Keratinocyte (primary cell): ENCODE measurements at regions not wholly inside any gene's neighbourhood (a gene's known extent, or its start where the extent isn't known, plus 50 kb on each side); places are given as distances from the start of the nearest gene placed in this dataset.

Experiments used
- DNase-seq: peaks from one replicate; pipeline ENCODE4 v3.0.0-alpha.2; 2011; ENCODE audit warnings: low read depth, missing footprints, low spot score
- FAIRE-seq: peaks from 2 replicates; lab custom pipeline; 2011; peaks lifted over from hg19 to GRCh38; lab: Jason Lieb, UNC
- H2AFZ ChIP-seq: 2 replicates; pipeline ENCODE4 v1.6.0; 2012; ENCODE audit warnings: low read length, control low read depth, inconsistent platforms; ENCODE audit not compliant: control insufficient read depth
- H3K27ac ChIP-seq: 2 replicates; pipeline ENCODE4 v1.5.1; 2011; ENCODE audit warnings: low read length; ENCODE audit not compliant: control insufficient read depth, insufficient read depth
- H3K27me3 ChIP-seq: 3 replicates; pipeline ENCODE4 v1.6.0; 2011; ENCODE audit warnings: low read length; ENCODE audit not compliant: control insufficient read depth, insufficient read depth; ENCODE audit errors: extremely low read depth
- H3K36me3 ChIP-seq, 2 experiments: 2 replicates in 1 of 2; 3 replicates in 1 of 2; pipeline ENCODE4 v1.5.1; 2011; ENCODE audit warnings: low read length in 2 of 2, mild to moderate bottlenecking in 1 of 2; ENCODE audit not compliant: control insufficient read depth in 2 of 2, insufficient read depth in 2 of 2; ENCODE audit errors: extremely low read depth in 1 of 2
- H3K4me1 ChIP-seq: 3 replicates; pipeline ENCODE4 v1.5.1; 2011; ENCODE audit warnings: low read length; ENCODE audit not compliant: control insufficient read depth, insufficient read depth; ENCODE audit errors: extremely low read depth
- H3K4me2 ChIP-seq: 3 replicates; pipeline ENCODE4 v1.6.0; 2011; ENCODE audit warnings: low read depth, low read length; ENCODE audit not compliant: control insufficient read depth, insufficient read depth; ENCODE audit errors: extremely low read depth
- H3K4me3 ChIP-seq, 3 experiments: fragments of 200-600 bp in 1 of 3; sonication (generic) in 1 of 3; 2 replicates in 2 of 3; 3 replicates in 1 of 3; pipeline ENCODE4 v1.5.1; 2011 to 2016; ENCODE audit warnings: low read length in 3 of 3, mild to moderate bottlenecking in 3 of 3, control low read depth in 2 of 3, inconsistent platforms in 1 of 3, low read depth in 1 of 3, mixed read lengths in 1 of 3, mixed run types in 1 of 3, moderate library complexity in 1 of 3; ENCODE audit not compliant: control insufficient read depth in 2 of 3, insufficient read depth in 2 of 3; ENCODE audit errors: extremely low read depth in 1 of 3
- H3K79me2 ChIP-seq: 2 replicates; pipeline ENCODE4 v1.6.0; 2012; ENCODE audit warnings: low read length; ENCODE audit not compliant: control insufficient read depth, insufficient read depth
- H3K9ac ChIP-seq: 3 replicates; pipeline ENCODE4 v1.6.0; 2011; ENCODE audit warnings: low read length; ENCODE audit not compliant: control insufficient read depth, insufficient read depth; ENCODE audit errors: extremely low read depth
- H3K9me1 ChIP-seq: 3 replicates; pipeline ENCODE4 v1.6.0; 2011; ENCODE audit warnings: low read length; ENCODE audit not compliant: control insufficient read depth, insufficient read depth; ENCODE audit errors: extremely low read depth
- H3K9me3 ChIP-seq: 2 replicates; pipeline ENCODE4 v1.5.1; 2012; ENCODE audit warnings: low read depth, low read length; ENCODE audit not compliant: control insufficient read depth
- H4K20me1 ChIP-seq: 3 replicates; pipeline ENCODE4 v1.6.0; 2011; ENCODE audit warnings: low read length; ENCODE audit not compliant: control insufficient read depth, insufficient read depth; ENCODE audit errors: extremely low read depth
- EZH2 ChIP-seq: IDR thresholded peaks from one replicate; pipeline ENCODE4 v1.6.1; 2012; ENCODE audit warnings: inconsistent platforms, mild to moderate bottlenecking, low read length, moderate library complexity
- dilution Hi-C: fragments of 300-500 bp; cut with MboI; formaldehyde crosslinking; loops from one replicate; pipeline ENCODE4 v1.7.0; 2020; ENCODE audit warnings: low sequenced_read_pairs; ENCODE audit not compliant: extremely low pct_ligation_motif_present
- TF ChIP-seq, protein P1 (sequence below), 3 experiments: IDR thresholded peaks in 1 of 3; conservative IDR thresholded peaks in 1 of 3; optimal IDR thresholded peaks in 1 of 3; 2 replicates in 2 of 3; 3 replicates in 1 of 3; pipeline versions ENCODE3 to v1.5.1; 2011; ENCODE audit warnings: low read length in 3 of 3, mild to moderate bottlenecking in 3 of 3, moderate library complexity in 2 of 3, control low read depth in 1 of 3, inconsistent platforms in 1 of 3; ENCODE audit not compliant: insufficient read depth in 2 of 3; ENCODE audit errors: extremely low read depth in 1 of 3

DNA sequence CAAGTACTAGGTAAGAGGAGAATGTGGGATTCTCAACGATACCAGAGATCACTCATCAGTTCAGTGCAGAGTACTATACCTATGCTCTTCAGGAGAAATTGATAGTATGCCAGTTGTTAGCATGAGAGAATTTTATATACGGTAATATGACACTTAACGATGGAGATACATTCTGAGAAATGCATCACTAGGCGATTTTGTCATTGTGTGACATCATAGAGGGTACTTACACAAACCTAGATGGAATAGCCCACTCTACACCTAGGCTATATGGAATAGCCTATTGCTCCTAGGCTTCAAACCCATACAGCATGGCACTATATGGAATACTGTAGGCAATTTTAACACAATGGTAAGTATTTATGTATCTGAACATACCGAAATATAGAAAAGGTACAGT lies 140.2 kb downstream of the SLIT2 start:
- TF ChIP-seq, protein P1, sequence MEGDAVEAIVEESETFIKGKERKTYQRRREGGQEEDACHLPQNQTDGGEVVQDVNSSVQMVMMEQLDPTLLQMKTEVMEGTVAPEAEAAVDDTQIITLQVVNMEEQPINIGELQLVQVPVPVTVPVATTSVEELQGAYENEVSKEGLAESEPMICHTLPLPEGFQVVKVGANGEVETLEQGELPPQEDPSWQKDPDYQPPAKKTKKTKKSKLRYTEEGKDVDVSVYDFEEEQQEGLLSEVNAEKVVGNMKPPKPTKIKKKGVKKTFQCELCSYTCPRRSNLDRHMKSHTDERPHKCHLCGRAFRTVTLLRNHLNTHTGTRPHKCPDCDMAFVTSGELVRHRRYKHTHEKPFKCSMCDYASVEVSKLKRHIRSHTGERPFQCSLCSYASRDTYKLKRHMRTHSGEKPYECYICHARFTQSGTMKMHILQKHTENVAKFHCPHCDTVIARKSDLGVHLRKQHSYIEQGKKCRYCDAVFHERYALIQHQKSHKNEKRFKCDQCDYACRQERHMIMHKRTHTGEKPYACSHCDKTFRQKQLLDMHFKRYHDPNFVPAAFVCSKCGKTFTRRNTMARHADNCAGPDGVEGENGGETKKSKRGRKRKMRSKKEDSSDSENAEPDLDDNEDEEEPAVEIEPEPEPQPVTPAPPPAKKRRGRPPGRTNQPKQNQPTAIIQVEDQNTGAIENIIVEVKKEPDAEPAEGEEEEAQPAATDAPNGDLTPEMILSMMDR (optimal IDR thresholded peaks at IDR 0.05 in 1 of 3, IDR thresholded peaks at IDR 0.05 in 1 of 3, conservative IDR thresholded peaks at IDR 0.05 in 1 of 3; ENCODE audit: extremely low read depth in 1 of 3, insufficient read depth in 2 of 3, low read length in 3 of 3), result no peak
- TF ChIP-seq EZH2, result no peak
- dilution Hi-C loops, result no loop called here

GRCh38 chr4:20393486-20394100 lies 141.9 kb downstream of the SLIT2 start:
- no peaks in the 10 kb centered on the region for H4K20me1 ChIP-seq
- no peak overlapping the region for H3K27ac ChIP-seq
- H3K9me1 ChIP-seq, result no peaks in the 10 kb centered on the region
- H3K9ac ChIP-seq, result no peak overlapping the region
- no peak for DNase-seq
- H3K27me3 ChIP-seq, result no peaks in the 10 kb centered on the region
- H3K9me3 ChIP-seq, result no peaks in the 10 kb centered on the region
- no peak for FAIRE-seq
- no peak overlapping the region for H3K4me3 ChIP-seq
- no peaks in the 10 kb centered on the region for H3K79me2 ChIP-seq
- no peak overlapping the region for H2AFZ ChIP-seq
- TF ChIP-seq, protein P1 (optimal IDR thresholded peaks at IDR 0.05 in 1 of 3, IDR thresholded peaks at IDR 0.05 in 1 of 3, conservative IDR thresholded peaks at IDR 0.05 in 1 of 3; ENCODE audit: extremely low read depth in 1 of 3, insufficient read depth in 2 of 3, low read length in 3 of 3), result no peak
- no peak for TF ChIP-seq EZH2
- dilution Hi-C loops, result no loop called here
- no peak overlapping the region for H3K4me2 ChIP-seq
- H3K36me3 ChIP-seq, result no peaks in the 10 kb centered on the region
- H3K4me1 ChIP-seq, result peaks cover 5% of the 10 kb centered on the region

More for the DNA sequence above, 140.2 kb downstream of the SLIT2 start:
- no peaks in the 10 kb centered on the region for H4K20me1 ChIP-seq
- H3K4me3 ChIP-seq, result no peak overlapping the region
- H3K4me2 ChIP-seq, result no peak overlapping the region
- no peaks in the 10 kb centered on the region for H3K9me1 ChIP-seq
- H2AFZ ChIP-seq, result no peak overlapping the region
- FAIRE-seq (no peak), DNase-seq (no peak)
- H3K9ac ChIP-seq, result no peak overlapping the region
- no peaks in the 10 kb centered on the region for H3K36me3 ChIP-seq
- H3K27ac ChIP-seq, result no peak overlapping the region
- no peaks in the 10 kb centered on the region for H3K9me3 ChIP-seq
- H3K27me3 ChIP-seq, result no peaks in the 10 kb centered on the region
- H3K4me1 ChIP-seq, result peaks cover 5% of the 10 kb centered on the region
- H3K79me2 ChIP-seq, result no peaks in the 10 kb centered on the region
